ENCODE measurements at regions not wholly inside any gene's neighbourhood (a gene's known extent, or its start where the extent isn't known, plus 50 kb on each side); places are given as distances from the start of the nearest gene placed in this dataset.
"Not testable (repeated sequence)": the region's sequence is repeated elsewhere in the genome, so short reads cannot be mapped to it uniquely, and the experiment has no call there.

GRCh38 chr9:75490326-75490725, 400.1 kb upstream of the PCSK5 start:
- intact Hi-C loops (cut with DNase I): no loop called here
- DNase-seq (no peak), ATAC-seq (ENCODE audit: poor library complexity) (peak; percentile 77)

- ATAC-seq (ENCODE audit: poor library complexity) (peak; percentile 84), DNase-seq (no peak)
- intact Hi-C loops (cut with DNase I): no loop called here
These were observed 398.9 kb upstream of the PCSK5 start for GRCh38 chr9:75491533-75491932.

- intact Hi-C loops (cut with DNase I): no loop called here
- no peak for DNase-seq
- ATAC-seq (ENCODE audit: poor library complexity): peak; percentile 52
These were observed 390.7 kb upstream of the PCSK5 start for GRCh38 chr9:75499812-75500211.

GRCh38 chr9:75500479-75500878, 390.0 kb upstream of the PCSK5 start:
- ATAC-seq (ENCODE audit: poor library complexity) (peak; percentile 75), DNase-seq (no peak)
- intact Hi-C loops (cut with DNase I): no loop called here

- intact Hi-C loops (cut with DNase I); ATAC-seq (ENCODE audit: poor library complexity); DNase-seq: not testable (repeated sequence)
These were observed 389.5 kb upstream of the PCSK5 start for GRCh38 chr9:75500940-75501339.

- DNase-seq (no peak), ATAC-seq (ENCODE audit: poor library complexity) (peak; percentile 51)
- intact Hi-C loops (cut with DNase I): no loop called here
These were observed 385.8 kb upstream of the PCSK5 start for GRCh38 chr9:75504721-75505120.

GRCh38 chr9:75505654-75506053, 384.8 kb upstream of the PCSK5 start:
- DNase-seq (no peak), ATAC-seq (ENCODE audit: poor library complexity) (no peak)
- intact Hi-C loops (cut with DNase I): no loop called here

GRCh38 chr9:75529463-75529862, 361.0 kb upstream of the PCSK5 start:
- ATAC-seq (ENCODE audit: poor library complexity) (no peak), DNase-seq (no peak)
- intact Hi-C loops (cut with DNase I): no loop called here

GRCh38 chr9:75531588-75531987, 358.9 kb upstream of the PCSK5 start:
- intact Hi-C loops (cut with DNase I): no loop called here
- ATAC-seq (ENCODE audit: poor library complexity) (no peak), DNase-seq (no peak)

GRCh38 chr9:75532233-75533050, 358.0 kb upstream of the PCSK5 start:
- DNase-seq (no peak), ATAC-seq (ENCODE audit: poor library complexity) (no peak)
- intact Hi-C loops (cut with DNase I): no loop called here

- DNase-seq (no peak), ATAC-seq (ENCODE audit: poor library complexity) (peak; percentile 46)
- intact Hi-C loops (cut with DNase I): no loop called here
These were observed 350.9 kb upstream of the PCSK5 start for GRCh38 chr9:75539523-75539922.

- intact Hi-C loops (cut with DNase I): no loop called here
- no peak for ATAC-seq (ENCODE audit: poor library complexity)
- DNase-seq: no peak
These were observed 350.3 kb upstream of the PCSK5 start for GRCh38 chr9:75540185-75540584.

GRCh38 chr9:75541734-75542133, 348.7 kb upstream of the PCSK5 start:
- intact Hi-C loops (cut with DNase I): no loop called here
- ATAC-seq (ENCODE audit: poor library complexity) (no peak), DNase-seq (no peak)

- DNase-seq: no peak
- ATAC-seq (ENCODE audit: poor library complexity): no peak
- intact Hi-C loops (cut with DNase I): no loop called here
These were observed 345.7 kb upstream of the PCSK5 start for GRCh38 chr9:75544815-75545214.

GRCh38 chr9:75545287-75545686, 345.2 kb upstream of the PCSK5 start:
- intact Hi-C loops (cut with DNase I): no loop called here
- no peak for DNase-seq
- ATAC-seq (ENCODE audit: poor library complexity): no peak

- DNase-seq (no peak), ATAC-seq (ENCODE audit: poor library complexity) (no peak)
- intact Hi-C loops (cut with DNase I): no loop called here
These were observed 341.6 kb upstream of the PCSK5 start for GRCh38 chr9:75548871-75549270.

- ATAC-seq (ENCODE audit: poor library complexity) (no peak), DNase-seq (no peak)
- intact Hi-C loops (cut with DNase I): no loop called here
These were observed 338.6 kb upstream of the PCSK5 start for GRCh38 chr9:75551861-75552260.

- intact Hi-C loops (cut with DNase I): no loop called here
These were observed 337.5 kb upstream of the PCSK5 start for GRCh38 chr9:75552941-75553340.

GRCh38 chr9:75566813-75567212, 323.7 kb upstream of the PCSK5 start:
- intact Hi-C loops (cut with DNase I); ATAC-seq (ENCODE audit: poor library complexity); DNase-seq: not testable (repeated sequence)

More at GRCh38 chr9:75552941-75553340, 337.5 kb upstream of the PCSK5 start:
- DNase-seq (no peak), ATAC-seq (ENCODE audit: poor library complexity) (no peak)

GRCh38 chr9:75570538-75570937, 319.9 kb upstream of the PCSK5 start:
- intact Hi-C loops (cut with DNase I): no loop called here
- ATAC-seq (ENCODE audit: poor library complexity): no peak
- no peak for DNase-seq

GRCh38 chr9:75574569-75574968, 315.9 kb upstream of the PCSK5 start:
- DNase-seq (no peak), ATAC-seq (ENCODE audit: poor library complexity) (no peak)
- intact Hi-C loops (cut with DNase I): no loop called here
